H9 (cell line): ENCODE measurements at regions not wholly inside any gene's neighbourhood (a gene's known extent, or its start where the extent isn't known, plus 50 kb on each side); places are given as distances from the start of the nearest gene placed in this dataset.

ENCODE experiments used
- DNase-seq: peaks from one replicate; pipeline ENCODE4 v3.0.0-alpha.2; 2017
- H2AFZ ChIP-seq: one replicate; pipeline ENCODE4 v1.6.1; 2013; ENCODE audit warnings: mild to moderate bottlenecking, low read length, control low read depth, moderate library complexity
- H2AK5ac ChIP-seq: 2 replicates; pipeline ENCODE4 v1.6.1; 2013; ENCODE audit warnings: low read length, control low read depth, mixed read lengths; ENCODE audit not compliant: insufficient read length
- H2BK120ac ChIP-seq: one replicate; pipeline ENCODE4 v1.6.1; 2013; ENCODE audit warnings: low read depth, mild to moderate bottlenecking, low read length, control low read depth, inconsistent platforms; ENCODE audit not compliant: poor library complexity, severe bottlenecking
- H2BK12ac ChIP-seq: 2 replicates; pipeline ENCODE4 v1.6.1; 2013; ENCODE audit warnings: low read length, control low read depth, mixed read lengths, low read depth; ENCODE audit not compliant: insufficient read length
- H2BK15ac ChIP-seq: 2 replicates; pipeline ENCODE4 v1.6.1; 2013; ENCODE audit warnings: low read depth, low read length, control low read depth
- H2BK20ac ChIP-seq: one replicate; pipeline ENCODE4 v1.6.1; 2013; ENCODE audit warnings: low read depth, mild to moderate bottlenecking, low read length, control low read depth, inconsistent platforms; ENCODE audit not compliant: poor library complexity, severe bottlenecking
- H2BK5ac ChIP-seq: 2 replicates; pipeline ENCODE4 v1.6.1; 2013; ENCODE audit warnings: low read length, control low read depth, mixed read lengths; ENCODE audit not compliant: insufficient read length
- H3K14ac ChIP-seq: 2 replicates; pipeline ENCODE4 v1.6.1; 2013; ENCODE audit warnings: low read length, control low read depth; ENCODE audit not compliant: insufficient read depth
- H3K18ac ChIP-seq: 2 replicates; pipeline ENCODE4 v1.6.1; 2013; ENCODE audit warnings: low read depth, mild to moderate bottlenecking, mixed read lengths, low read length, control low read depth; ENCODE audit not compliant: insufficient read length
- H3K23ac ChIP-seq: 2 replicates; pipeline ENCODE4 v1.6.1; 2013; ENCODE audit warnings: low read length, control low read depth, mixed read lengths, low read depth; ENCODE audit not compliant: insufficient read length
- H3K23me2 ChIP-seq: 2 replicates; pipeline ENCODE4 v1.6.1; 2013; ENCODE audit warnings: low read depth, mild to moderate bottlenecking, mixed read lengths, low read length, control low read depth; ENCODE audit not compliant: insufficient read length, poor library complexity, severe bottlenecking
- H3K27ac ChIP-seq: 2 replicates; pipeline ENCODE4 v1.5.1; 2013; ENCODE audit warnings: low read length, control low read depth, mixed read lengths, low read depth; ENCODE audit not compliant: insufficient read length
- H3K27me3 ChIP-seq: 2 replicates; pipeline ENCODE4 v1.6.1; 2013; ENCODE audit warnings: low read length, control low read depth, inconsistent platforms; ENCODE audit not compliant: insufficient read depth
- H3K4ac ChIP-seq: 2 replicates; pipeline ENCODE4 v1.6.1; 2013; ENCODE audit warnings: low read depth, mild to moderate bottlenecking, control low read depth, inconsistent platforms, low read length, moderate library complexity
- H3K4me1 ChIP-seq: 2 replicates; pipeline ENCODE4 v1.6.1; 2013; ENCODE audit warnings: low read length, control low read depth, inconsistent platforms; ENCODE audit not compliant: insufficient read depth
- H3K4me2 ChIP-seq: 2 replicates; pipeline ENCODE4 v1.6.1; 2013; ENCODE audit warnings: low read length, control low read depth, mixed read lengths; ENCODE audit not compliant: insufficient read length, insufficient read depth
- H3K56ac ChIP-seq: 2 replicates; pipeline ENCODE4 v1.6.1; 2013; ENCODE audit warnings: low read depth, mild to moderate bottlenecking, mixed read lengths, low read length, control low read depth; ENCODE audit not compliant: insufficient read length
- H3K79me1 ChIP-seq: 2 replicates; pipeline ENCODE4 v1.6.1; 2013; ENCODE audit warnings: low read depth, mild to moderate bottlenecking, moderate library complexity, low read length, control low read depth, inconsistent platforms; ENCODE audit not compliant: insufficient read depth, poor library complexity, severe bottlenecking
- H3K79me2 ChIP-seq: 2 replicates; pipeline ENCODE4 v1.6.1; 2013; ENCODE audit warnings: low read length, control low read depth, inconsistent platforms; ENCODE audit not compliant: insufficient read depth
- H3K9ac ChIP-seq: 2 replicates; pipeline ENCODE4 v1.6.1; 2013; ENCODE audit warnings: low read length, control low read depth, mixed read lengths; ENCODE audit not compliant: insufficient read length; ENCODE audit errors: extremely low read depth
- H3K9me3 ChIP-seq: one replicate; pipeline ENCODE4 v1.6.1; 2013; ENCODE audit warnings: low read depth, low read length, inconsistent platforms; ENCODE audit not compliant: control insufficient read depth
- H3T11ph ChIP-seq: one replicate; pipeline ENCODE4 v1.6.1; 2013; ENCODE audit warnings: mild to moderate bottlenecking, low read length, control low read depth, inconsistent platforms
- H4K20me1 ChIP-seq: one replicate; pipeline ENCODE4 v1.6.1; 2013; ENCODE audit not compliant: control insufficient read depth, insufficient read length, insufficient read depth
- H4K5ac ChIP-seq: 2 replicates; pipeline ENCODE4 v1.6.1; 2013; ENCODE audit warnings: low read depth, mild to moderate bottlenecking, mixed read lengths, low read length, control low read depth; ENCODE audit not compliant: insufficient read length
- H4K8ac ChIP-seq: replicated peaks from 2 replicates; pipeline ENCODE4 v1.6.1; 2013; ENCODE audit warnings: low read length, control low read depth, mixed read lengths, low read depth; ENCODE audit not compliant: insufficient read length
- H4K91ac ChIP-seq: 2 replicates; pipeline ENCODE4 v1.6.1; 2013; ENCODE audit warnings: low read depth, mild to moderate bottlenecking, moderate library complexity, mixed read lengths, low read length, control low read depth; ENCODE audit not compliant: insufficient read length
- H3K27ac Mint-ChIP-seq, 3 experiments: 2 replicates in 2 of 3; 3 replicates in 1 of 3; pipeline ENCODE4 v1.8.0; 2020 to 2021; ENCODE audit warnings: mixed read lengths in 3 of 3, mild to moderate bottlenecking in 1 of 3, moderate library complexity in 1 of 3
- H3K27me3 Mint-ChIP-seq: 2 replicates; pipeline ENCODE4 v1.8.0; 2021; ENCODE audit warnings: low read depth, mild to moderate bottlenecking, moderate library complexity, mixed read lengths
- H3K36me3 Mint-ChIP-seq, 3 experiments: 2 replicates in 2 of 3; 3 replicates in 1 of 3; pipeline ENCODE4 v1.8.0; 2020 to 2021; ENCODE audit warnings: low read depth in 3 of 3, mixed read lengths in 3 of 3; ENCODE audit not compliant: insufficient read depth in 1 of 3
- H3K4me1 Mint-ChIP-seq, 2 experiments: 2 replicates each; pipeline ENCODE4 v1.8.0; 2020; ENCODE audit warnings: mixed read lengths in 2 of 2
- H3K4me3 Mint-ChIP-seq, 2 experiments: 2 replicates in 1 of 2; 3 replicates in 1 of 2; pipeline ENCODE4 v1.8.0; 2020 to 2021; ENCODE audit warnings: mild to moderate bottlenecking in 2 of 2, mixed read lengths in 2 of 2, moderate library complexity in 1 of 2
- H3K9me3 Mint-ChIP-seq, 2 experiments: 2 replicates in 1 of 2; 3 replicates in 1 of 2; pipeline ENCODE4 v1.8.0; 2020; ENCODE audit warnings: mild to moderate bottlenecking in 2 of 2, mixed read lengths in 2 of 2, moderate library complexity in 1 of 2
- WGBS: extraction: QIAGEN DNeasy Blood & Tissue Kit; methylation state at CpG from one replicate; pipeline ENCODE4 v1.1.7; 2013; ENCODE audit warnings: missing lambda C conversion rate, low lambda C conversion rate, mixed read lengths; ENCODE audit not compliant: insufficient read length; ENCODE audit errors: extremely low coverage; 5-methylcytosine and 5-hydroxymethylcytosine counted together
- TF ChIP-seq, protein P1 (sequence below): fragments of 200-600 bp; sonication (generic); conservative IDR thresholded peaks from 3 replicates; pipeline ENCODE4 v1.8.0; 2021; ENCODE audit warnings: antibody characterized with exemption, mild to moderate bottlenecking

DNA sequence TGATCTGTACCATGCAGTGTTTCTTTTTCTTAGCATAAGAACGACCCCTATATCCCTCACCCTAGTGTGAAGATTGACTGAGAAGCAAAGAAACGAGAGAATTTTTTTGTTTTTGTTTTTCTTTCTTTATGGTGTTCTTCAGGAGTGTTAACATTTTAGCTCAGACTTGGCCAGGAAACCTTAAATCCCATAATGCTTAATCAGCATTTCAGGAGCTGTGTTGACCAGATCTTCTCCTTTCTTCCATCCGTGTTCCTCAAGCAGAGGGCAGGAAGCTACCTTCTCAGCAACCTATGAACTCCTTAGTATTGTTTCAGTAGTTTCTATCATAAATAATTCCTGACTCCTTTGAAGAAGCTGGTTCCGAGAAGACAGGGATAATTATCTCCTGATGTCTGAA lies 1501.5 kb downstream of the STIM2 start:
- H3K4me3 Mint-ChIP-seq: no peak overlapping the region
- H2BK120ac ChIP-seq: no peak overlapping the region
- H3K79me2 ChIP-seq: no peaks in the 10 kb centered on the region
- no peaks in the 10 kb centered on the region; the same call in 1 of the 2 replicates for H3K4me1 ChIP-seq
- no peak overlapping the region for H4K91ac ChIP-seq
- no peak overlapping the region for H3K4me2 ChIP-seq
- H4K5ac ChIP-seq: no peak overlapping the region
- H4K20me1 ChIP-seq: no peaks in the 10 kb centered on the region
- no peaks in the 10 kb centered on the region for H3K27me3 Mint-ChIP-seq
- no peak overlapping the region for H3T11ph ChIP-seq
- no peaks in the 10 kb centered on the region for H3K9me3 ChIP-seq
- no peak overlapping the region for H3K23ac ChIP-seq
- H4K8ac ChIP-seq: no peak overlapping the region
- H3K4me1 Mint-ChIP-seq: 0 out of 4 replicates have a peak, but pooled peaks cover 0 to 4% of the 10 kb centered on the region in 2 experiments
- H3K79me1 ChIP-seq: no peaks in the 10 kb centered on the region
- DNase-seq: no peak
- no peak overlapping the region for H3K14ac ChIP-seq
- H2BK12ac ChIP-seq: no peak overlapping the region
- H3K27me3 ChIP-seq: no peaks in the 10 kb centered on the region
- H2BK20ac ChIP-seq: no peak overlapping the region
- no peak overlapping the region for H2AFZ ChIP-seq
- no peak overlapping the region for H2BK5ac ChIP-seq
- no CpG with 5 or more reads among the region's 4 CpGs for WGBS
- H3K4ac ChIP-seq: no peak overlapping the region
- H3K23me2 ChIP-seq: no peaks in the 10 kb centered on the region
- TF ChIP-seq, protein P1, sequence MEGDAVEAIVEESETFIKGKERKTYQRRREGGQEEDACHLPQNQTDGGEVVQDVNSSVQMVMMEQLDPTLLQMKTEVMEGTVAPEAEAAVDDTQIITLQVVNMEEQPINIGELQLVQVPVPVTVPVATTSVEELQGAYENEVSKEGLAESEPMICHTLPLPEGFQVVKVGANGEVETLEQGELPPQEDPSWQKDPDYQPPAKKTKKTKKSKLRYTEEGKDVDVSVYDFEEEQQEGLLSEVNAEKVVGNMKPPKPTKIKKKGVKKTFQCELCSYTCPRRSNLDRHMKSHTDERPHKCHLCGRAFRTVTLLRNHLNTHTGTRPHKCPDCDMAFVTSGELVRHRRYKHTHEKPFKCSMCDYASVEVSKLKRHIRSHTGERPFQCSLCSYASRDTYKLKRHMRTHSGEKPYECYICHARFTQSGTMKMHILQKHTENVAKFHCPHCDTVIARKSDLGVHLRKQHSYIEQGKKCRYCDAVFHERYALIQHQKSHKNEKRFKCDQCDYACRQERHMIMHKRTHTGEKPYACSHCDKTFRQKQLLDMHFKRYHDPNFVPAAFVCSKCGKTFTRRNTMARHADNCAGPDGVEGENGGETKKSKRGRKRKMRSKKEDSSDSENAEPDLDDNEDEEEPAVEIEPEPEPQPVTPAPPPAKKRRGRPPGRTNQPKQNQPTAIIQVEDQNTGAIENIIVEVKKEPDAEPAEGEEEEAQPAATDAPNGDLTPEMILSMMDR: no peak
- H3K27ac ChIP-seq: no peak overlapping the region
- H2BK15ac ChIP-seq: no peak overlapping the region
- no peak overlapping the region for H2AK5ac ChIP-seq
- no peak overlapping the region for H3K27ac Mint-ChIP-seq
- no peak overlapping the region for H3K56ac ChIP-seq
- no peaks in the 10 kb centered on the region for H3K9me3 Mint-ChIP-seq
- no peak overlapping the region for H3K9ac ChIP-seq
- no peak overlapping the region for H3K18ac ChIP-seq
- H3K36me3 Mint-ChIP-seq: no peaks in the 10 kb centered on the region
